ENCODE measurements at regions not wholly inside any gene's neighbourhood (a gene's known extent, or its start where the extent isn't known, plus 50 kb on each side); places are given as distances from the start of the nearest gene placed in this dataset.

DNA sequence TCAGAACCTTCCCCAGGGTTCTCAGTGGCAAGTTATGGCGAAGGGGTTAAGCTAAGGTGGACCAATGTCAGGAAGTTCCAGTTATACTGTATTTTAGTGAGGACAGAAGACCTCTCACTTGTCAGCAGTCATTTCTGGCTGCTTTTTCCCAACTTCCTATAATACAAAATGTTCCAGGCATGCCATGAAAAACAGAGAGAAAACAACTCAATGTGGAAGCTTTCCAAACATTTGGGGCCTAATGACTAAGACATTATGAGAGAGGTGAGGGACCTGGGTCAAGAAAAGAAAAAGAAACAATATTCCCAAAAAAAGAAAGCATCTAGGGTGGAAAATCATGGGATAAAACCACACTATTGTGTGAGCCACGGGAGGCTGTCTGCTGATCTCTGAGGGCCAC, 99.9 kb upstream of the MAP3K4 start:
- H3K79me2 ChIP-seq, result no peaks in the 10 kb centered on the region

DNA sequence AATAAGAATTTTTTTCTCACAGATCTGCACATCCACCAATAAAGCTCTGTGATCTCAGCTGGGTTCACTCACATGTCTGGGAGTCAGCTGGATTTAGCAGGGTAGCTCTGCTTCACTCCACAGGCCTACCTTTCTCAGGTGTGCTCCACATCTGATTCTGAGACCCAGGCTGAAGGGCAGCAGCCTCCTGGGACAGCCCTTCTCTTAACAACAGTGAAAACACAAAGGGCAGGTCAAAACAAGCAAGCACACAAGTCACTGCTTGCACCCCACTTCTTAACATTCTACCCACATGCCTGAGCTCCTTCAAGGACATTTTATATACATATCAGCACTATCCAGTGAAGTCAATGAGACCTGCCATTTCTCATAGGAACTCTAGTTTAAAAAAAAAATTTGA, 96.0 kb upstream of the MAP3K4 start:
- TF ChIP-seq, protein P1, sequence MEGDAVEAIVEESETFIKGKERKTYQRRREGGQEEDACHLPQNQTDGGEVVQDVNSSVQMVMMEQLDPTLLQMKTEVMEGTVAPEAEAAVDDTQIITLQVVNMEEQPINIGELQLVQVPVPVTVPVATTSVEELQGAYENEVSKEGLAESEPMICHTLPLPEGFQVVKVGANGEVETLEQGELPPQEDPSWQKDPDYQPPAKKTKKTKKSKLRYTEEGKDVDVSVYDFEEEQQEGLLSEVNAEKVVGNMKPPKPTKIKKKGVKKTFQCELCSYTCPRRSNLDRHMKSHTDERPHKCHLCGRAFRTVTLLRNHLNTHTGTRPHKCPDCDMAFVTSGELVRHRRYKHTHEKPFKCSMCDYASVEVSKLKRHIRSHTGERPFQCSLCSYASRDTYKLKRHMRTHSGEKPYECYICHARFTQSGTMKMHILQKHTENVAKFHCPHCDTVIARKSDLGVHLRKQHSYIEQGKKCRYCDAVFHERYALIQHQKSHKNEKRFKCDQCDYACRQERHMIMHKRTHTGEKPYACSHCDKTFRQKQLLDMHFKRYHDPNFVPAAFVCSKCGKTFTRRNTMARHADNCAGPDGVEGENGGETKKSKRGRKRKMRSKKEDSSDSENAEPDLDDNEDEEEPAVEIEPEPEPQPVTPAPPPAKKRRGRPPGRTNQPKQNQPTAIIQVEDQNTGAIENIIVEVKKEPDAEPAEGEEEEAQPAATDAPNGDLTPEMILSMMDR (IDR thresholded peaks at IDR 0.05), result no peak
- no peaks in the 10 kb centered on the region for H3K79me2 ChIP-seq
- no peak overlapping the region for H3K4me3 ChIP-seq (ENCODE audit: low read depth, low read length)

More for the DNA sequence above, 99.9 kb upstream of the MAP3K4 start:
- no peaks in the 10 kb centered on the region for H3K9me3 ChIP-seq (ENCODE audit: control insufficient read depth, low read length)
- no peak overlapping the region for H3K4me2 ChIP-seq (ENCODE audit: low read length)
- TF ChIP-seq, protein P1 (IDR thresholded peaks at IDR 0.05), result no peak
- no peak overlapping the region for H3K4me3 ChIP-seq (ENCODE audit: low read depth, low read length)
- H3K9ac ChIP-seq, result no peak overlapping the region
- no peak overlapping the region for H3K27ac ChIP-seq
- no peaks in the 10 kb centered on the region for H3K36me3 ChIP-seq (ENCODE audit: control insufficient read depth, insufficient read depth, low read length)
- no peak overlapping the region for H2AFZ ChIP-seq
- H3K27me3 ChIP-seq (ENCODE audit: control insufficient read depth, insufficient read depth, low read length), result no peaks in the 10 kb centered on the region
- no peaks in the 10 kb centered on the region for H3K4me1 ChIP-seq

DNA sequence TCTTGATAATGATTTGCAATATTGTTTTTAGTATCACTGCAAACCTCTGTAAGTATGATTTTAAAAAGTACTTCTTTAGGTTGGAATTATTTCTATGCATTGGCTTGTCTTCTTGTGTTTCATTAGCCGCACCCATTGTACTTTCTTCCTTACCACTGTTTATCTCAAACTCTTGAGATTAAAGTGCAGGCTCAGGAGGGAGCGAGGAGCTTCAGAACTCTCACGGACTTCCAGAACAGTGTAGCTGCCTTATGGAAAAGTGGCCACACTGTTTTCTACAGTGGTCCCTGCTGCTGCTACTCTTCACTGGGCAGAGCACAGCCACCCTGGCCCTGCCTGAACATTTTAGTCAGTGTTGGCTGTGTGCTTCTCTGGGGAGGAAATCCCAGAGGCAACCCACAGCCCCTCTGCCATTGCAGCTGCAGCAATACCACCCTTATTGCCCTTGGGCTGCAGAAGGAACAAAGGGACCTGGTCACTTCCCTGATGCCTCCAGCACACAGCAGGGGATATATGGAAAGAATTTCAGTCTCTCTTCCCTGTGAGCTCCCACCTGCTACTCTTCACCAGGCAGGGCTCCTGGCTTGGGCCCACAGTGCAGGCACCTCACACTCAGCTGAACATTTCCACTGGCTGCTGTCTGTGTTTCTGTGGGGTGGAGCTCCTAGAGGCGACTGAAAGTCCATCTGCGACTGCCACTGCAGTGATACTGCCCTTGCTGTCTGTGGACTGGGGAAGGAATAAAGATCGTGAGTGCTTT, 91.7 kb upstream of the MAP3K4 start:
- TF ChIP-seq, protein P1 (IDR thresholded peaks at IDR 0.05), result no peak
- H3K9ac ChIP-seq, result no peak overlapping the region
- H2AFZ ChIP-seq, result no peak overlapping the region
- no peaks in the 10 kb centered on the region for H3K4me1 ChIP-seq
- H3K9me3 ChIP-seq (ENCODE audit: control insufficient read depth, low read length), result no peaks in the 10 kb centered on the region
- no peaks in the 10 kb centered on the region for H3K27me3 ChIP-seq (ENCODE audit: control insufficient read depth, insufficient read depth, low read length)
- no peak overlapping the region for H3K27ac ChIP-seq
- no peaks in the 10 kb centered on the region for H3K79me2 ChIP-seq
- H3K4me2 ChIP-seq (ENCODE audit: low read length), result no peak overlapping the region
- H3K4me3 ChIP-seq (ENCODE audit: low read depth, low read length), result no peak overlapping the region
- no peaks in the 10 kb centered on the region for H3K36me3 ChIP-seq (ENCODE audit: control insufficient read depth, insufficient read depth, low read length)

More for the DNA sequence above, 96.0 kb upstream of the MAP3K4 start:
- Histone ChIP-seq H3K9ac (no peak overlapping the region), H3K4me1 (no peaks in the 10 kb centered on the region), H3K4me2 (ENCODE audit: low read length) (no peak overlapping the region), H3K27ac (no peak overlapping the region), H3K27me3 (ENCODE audit: control insufficient read depth, insufficient read depth, low read length) (no peaks in the 10 kb centered on the region), H3K36me3 (ENCODE audit: control insufficient read depth, insufficient read depth, low read length) (no peaks in the 10 kb centered on the region), H2AFZ (no peak overlapping the region), H3K9me3 (ENCODE audit: control insufficient read depth, low read length) (no peaks in the 10 kb centered on the region)

DNA sequence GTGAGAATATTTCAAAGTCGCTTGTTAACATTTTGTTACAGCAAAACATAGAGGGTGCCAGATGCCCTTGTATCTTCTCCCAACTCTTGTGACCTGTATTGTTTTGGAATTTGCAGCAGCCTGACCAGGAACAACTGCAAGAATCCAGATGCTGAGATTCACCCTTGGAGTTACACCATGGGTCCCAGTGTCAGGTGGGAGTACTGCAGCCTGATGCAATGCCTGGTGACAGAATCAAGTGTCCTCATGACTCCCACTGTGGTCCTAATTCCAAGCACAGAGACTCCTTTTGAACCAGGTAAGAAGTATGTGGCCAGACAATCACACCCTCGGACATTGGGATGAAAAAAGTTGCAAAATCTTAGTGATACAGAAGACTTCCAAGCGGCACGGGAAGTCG, 79.6 kb upstream of the MAP3K4 start:
- Histone ChIP-seq H3K36me3 (ENCODE audit: control insufficient read depth, insufficient read depth, low read length) (no peaks in the 10 kb centered on the region), H3K4me3 (ENCODE audit: low read depth, low read length) (no peak overlapping the region), H2AFZ (no peak overlapping the region), H3K4me2 (ENCODE audit: low read length) (no peak overlapping the region), H3K27me3 (ENCODE audit: control insufficient read depth, insufficient read depth, low read length) (no peaks in the 10 kb centered on the region), H3K4me1 (no peaks in the 10 kb centered on the region), H3K27ac (no peak overlapping the region), H3K9me3 (ENCODE audit: control insufficient read depth, low read length) (no peaks in the 10 kb centered on the region), H3K79me2 (no peaks in the 10 kb centered on the region), H3K9ac (no peak overlapping the region)
- TF ChIP-seq, protein P1 (IDR thresholded peaks at IDR 0.05), result no peak

DNA sequence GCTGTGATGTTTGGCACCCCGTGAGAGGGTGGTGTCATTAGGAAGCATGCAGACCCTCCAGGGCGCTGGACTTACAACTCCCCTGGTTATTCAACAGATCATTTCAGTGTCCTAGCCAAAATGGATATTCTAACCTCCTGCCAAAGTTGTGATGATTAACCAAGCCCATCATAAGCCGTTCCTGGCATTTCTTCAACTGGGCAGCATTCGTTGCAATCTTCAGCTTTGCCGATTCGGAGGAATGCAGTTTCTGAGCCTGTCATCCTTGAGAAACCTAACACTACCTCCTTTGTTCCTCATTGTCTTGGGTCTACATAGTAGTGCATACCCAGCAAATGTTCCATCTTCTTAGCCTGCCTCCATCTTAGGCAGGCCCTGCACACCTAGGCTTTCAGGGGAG, 79.2 kb upstream of the MAP3K4 start:
- TF ChIP-seq, protein P1 (IDR thresholded peaks at IDR 0.05), result no peak
- Histone ChIP-seq H3K4me1 (no peaks in the 10 kb centered on the region), H3K9ac (no peak overlapping the region), H3K4me3 (ENCODE audit: low read depth, low read length) (no peak overlapping the region), H3K4me2 (ENCODE audit: low read length) (no peak overlapping the region), H3K9me3 (ENCODE audit: control insufficient read depth, low read length) (no peaks in the 10 kb centered on the region), H3K27me3 (ENCODE audit: control insufficient read depth, insufficient read depth, low read length) (no peaks in the 10 kb centered on the region), H3K36me3 (ENCODE audit: control insufficient read depth, insufficient read depth, low read length) (no peaks in the 10 kb centered on the region), H3K79me2 (no peaks in the 10 kb centered on the region), H3K27ac (no peak overlapping the region), H2AFZ (no peak overlapping the region)

Measured in parathyroid adenoma (tissue), 2 donors.